ENCODE measurements at regions not wholly inside any gene's neighbourhood (a gene's known extent, or its start where the extent isn't known, plus 50 kb on each side); places are given as distances from the start of the nearest gene placed in this dataset.

DNA sequence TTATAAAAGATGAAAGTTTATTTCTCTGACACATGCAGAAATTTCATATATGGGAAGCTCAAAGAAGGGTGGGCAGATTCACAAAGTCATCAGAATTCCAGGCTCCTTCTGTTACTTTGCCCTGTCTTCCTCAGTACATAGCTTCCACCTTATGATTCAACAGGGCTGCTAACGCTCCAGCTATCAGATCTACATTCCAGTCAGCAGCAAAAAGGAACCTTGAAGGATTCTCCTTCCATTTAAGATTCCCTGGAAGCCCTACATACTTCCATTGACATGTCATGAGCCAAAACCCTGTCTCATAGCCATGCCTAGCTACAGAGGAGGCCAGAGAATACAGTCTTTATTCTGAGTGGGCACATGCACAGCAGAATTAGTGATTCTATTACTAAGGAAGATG, 103.3 kb downstream of the NCR2 start:
- Histone ChIP-seq H3K18ac (ENCODE audit: insufficient read length, low read depth, low read length) (no peak overlapping the region), H3K9me3 (ENCODE audit: control insufficient read depth, low read depth, low read length) (no peaks in the 10 kb centered on the region), H4K5ac (ENCODE audit: insufficient read length, low read depth, low read length) (no peak overlapping the region), H3K27me3 (ENCODE audit: insufficient read depth, low read length) (peaks cover 4% of the 10 kb centered on the region; the same call in 1 of the 2 replicates), H3K27ac (ENCODE audit: insufficient read length, low read depth, low read length) (no peak overlapping the region), H2AFZ (ENCODE audit: low read length) (no peak overlapping the region), H3K4me1 (ENCODE audit: insufficient read depth, low read length) (peaks cover 4% of the 10 kb centered on the region), H3K4me2 (ENCODE audit: insufficient read depth, insufficient read length, low read length) (no peak overlapping the region), H3K4ac (ENCODE audit: low read depth, low read length) (no peak overlapping the region), H2BK12ac (ENCODE audit: insufficient read length, low read depth, low read length) (no peak overlapping the region), H4K20me1 (ENCODE audit: control insufficient read depth, insufficient read depth, insufficient read length) (no peaks in the 10 kb centered on the region), H2BK5ac (ENCODE audit: insufficient read length, low read length) (no peak overlapping the region), H3K23me2 (ENCODE audit: insufficient read length, low read depth, low read length, poor library complexity, severe bottlenecking) (no peaks in the 10 kb centered on the region), H2BK120ac (ENCODE audit: low read depth, low read length, poor library complexity, severe bottlenecking) (no peak overlapping the region), H3T11ph (ENCODE audit: low read length) (no peak overlapping the region), H4K8ac (replicated peaks; ENCODE audit: insufficient read length, low read depth, low read length) (no peak overlapping the region), H3K79me2 (ENCODE audit: insufficient read depth, low read length) (no peaks in the 10 kb centered on the region), H3K56ac (ENCODE audit: insufficient read length, low read depth, low read length) (no peak overlapping the region), H3K9ac (ENCODE audit: extremely low read depth, insufficient read length, low read length) (no peak overlapping the region), H3K14ac (ENCODE audit: insufficient read depth, low read length) (no peak overlapping the region), H2BK20ac (ENCODE audit: low read depth, low read length, poor library complexity, severe bottlenecking) (no peak overlapping the region), H4K91ac (ENCODE audit: insufficient read length, low read depth, low read length) (no peak overlapping the region), H3K23ac (ENCODE audit: insufficient read length, low read depth, low read length) (no peak overlapping the region), H2BK15ac (ENCODE audit: low read depth, low read length) (no peak overlapping the region), H2AK5ac (ENCODE audit: insufficient read length, low read length) (no peak overlapping the region), H3K79me1 (ENCODE audit: insufficient read depth, low read depth, low read length, poor library complexity, severe bottlenecking) (no peaks in the 10 kb centered on the region)
- Mint-ChIP-seq H3K36me3 (ENCODE audit: insufficient read depth in 1 of 3, low read depth in 3 of 3) (no peaks in the 10 kb centered on the region), H3K27me3 (ENCODE audit: low read depth) (peaks cover 52% of the 10 kb centered on the region), H3K4me3 (no peak overlapping the region), H3K4me1 (peaks cover 20 to 34% of the 10 kb centered on the region in 2 experiments), H3K27ac (no peak overlapping the region), H3K9me3 (no peaks in the 10 kb centered on the region)
- DNase-seq, result no peak
- TF ChIP-seq, protein P1, sequence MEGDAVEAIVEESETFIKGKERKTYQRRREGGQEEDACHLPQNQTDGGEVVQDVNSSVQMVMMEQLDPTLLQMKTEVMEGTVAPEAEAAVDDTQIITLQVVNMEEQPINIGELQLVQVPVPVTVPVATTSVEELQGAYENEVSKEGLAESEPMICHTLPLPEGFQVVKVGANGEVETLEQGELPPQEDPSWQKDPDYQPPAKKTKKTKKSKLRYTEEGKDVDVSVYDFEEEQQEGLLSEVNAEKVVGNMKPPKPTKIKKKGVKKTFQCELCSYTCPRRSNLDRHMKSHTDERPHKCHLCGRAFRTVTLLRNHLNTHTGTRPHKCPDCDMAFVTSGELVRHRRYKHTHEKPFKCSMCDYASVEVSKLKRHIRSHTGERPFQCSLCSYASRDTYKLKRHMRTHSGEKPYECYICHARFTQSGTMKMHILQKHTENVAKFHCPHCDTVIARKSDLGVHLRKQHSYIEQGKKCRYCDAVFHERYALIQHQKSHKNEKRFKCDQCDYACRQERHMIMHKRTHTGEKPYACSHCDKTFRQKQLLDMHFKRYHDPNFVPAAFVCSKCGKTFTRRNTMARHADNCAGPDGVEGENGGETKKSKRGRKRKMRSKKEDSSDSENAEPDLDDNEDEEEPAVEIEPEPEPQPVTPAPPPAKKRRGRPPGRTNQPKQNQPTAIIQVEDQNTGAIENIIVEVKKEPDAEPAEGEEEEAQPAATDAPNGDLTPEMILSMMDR (conservative IDR thresholded peaks at IDR 0.05), result no peak
- no CpG with 5 or more reads among the region's 1 CpG for WGBS (ENCODE audit: extremely low coverage, insufficient read length, low lambda C conversion rate)
